ENCODE measurements at regions not wholly inside any gene's neighbourhood (a gene's known extent, or its start where the extent isn't known, plus 50 kb on each side); places are given as distances from the start of the nearest gene placed in this dataset.

DNA sequence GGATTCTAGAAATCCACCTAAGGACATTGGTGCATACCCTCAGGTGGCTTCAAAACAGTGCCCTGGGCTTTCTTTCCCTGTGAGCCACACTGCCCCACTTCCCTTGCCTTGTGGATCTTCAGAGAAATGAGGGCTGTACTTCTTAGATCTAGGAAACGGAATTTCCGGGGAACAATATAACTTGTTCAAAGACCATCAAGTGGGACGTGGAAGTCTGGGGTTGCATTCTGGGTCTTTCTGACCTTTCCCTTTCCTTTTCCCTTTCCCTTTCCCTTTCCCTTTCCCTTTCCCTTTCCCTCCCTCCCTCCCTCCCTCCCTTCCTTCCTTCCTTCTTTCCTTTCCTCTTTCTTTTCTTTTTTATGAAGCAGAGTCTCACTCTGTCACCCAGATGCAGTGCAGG is 97.1 kb upstream of the SALL1 start:
- DNase-seq (ENCODE audit: low read depth): no peak

DNA sequence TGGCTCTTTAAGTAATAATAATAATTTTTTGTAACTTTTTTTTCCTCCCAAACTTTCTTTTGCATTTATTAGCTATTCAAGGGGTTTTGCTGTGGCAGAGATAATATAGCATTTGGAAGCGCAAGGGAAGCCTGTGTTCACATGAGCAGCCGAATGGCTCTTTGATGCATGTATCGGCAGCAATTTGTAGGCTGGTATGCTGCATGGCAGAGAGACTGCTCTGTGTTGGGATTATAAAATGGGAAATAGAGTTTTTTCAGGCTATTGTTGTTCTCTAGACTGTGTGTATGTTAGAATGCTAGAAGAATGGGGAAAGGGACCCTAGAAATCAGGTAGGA is 94.6 kb upstream of the SALL1 start:
- TF ChIP-seq, protein P1, sequence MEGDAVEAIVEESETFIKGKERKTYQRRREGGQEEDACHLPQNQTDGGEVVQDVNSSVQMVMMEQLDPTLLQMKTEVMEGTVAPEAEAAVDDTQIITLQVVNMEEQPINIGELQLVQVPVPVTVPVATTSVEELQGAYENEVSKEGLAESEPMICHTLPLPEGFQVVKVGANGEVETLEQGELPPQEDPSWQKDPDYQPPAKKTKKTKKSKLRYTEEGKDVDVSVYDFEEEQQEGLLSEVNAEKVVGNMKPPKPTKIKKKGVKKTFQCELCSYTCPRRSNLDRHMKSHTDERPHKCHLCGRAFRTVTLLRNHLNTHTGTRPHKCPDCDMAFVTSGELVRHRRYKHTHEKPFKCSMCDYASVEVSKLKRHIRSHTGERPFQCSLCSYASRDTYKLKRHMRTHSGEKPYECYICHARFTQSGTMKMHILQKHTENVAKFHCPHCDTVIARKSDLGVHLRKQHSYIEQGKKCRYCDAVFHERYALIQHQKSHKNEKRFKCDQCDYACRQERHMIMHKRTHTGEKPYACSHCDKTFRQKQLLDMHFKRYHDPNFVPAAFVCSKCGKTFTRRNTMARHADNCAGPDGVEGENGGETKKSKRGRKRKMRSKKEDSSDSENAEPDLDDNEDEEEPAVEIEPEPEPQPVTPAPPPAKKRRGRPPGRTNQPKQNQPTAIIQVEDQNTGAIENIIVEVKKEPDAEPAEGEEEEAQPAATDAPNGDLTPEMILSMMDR (IDR thresholded peaks at IDR 0.05; ENCODE audit: low read length, missing control alignments): no peak
- H3K4me3 ChIP-seq (replicated peaks; ENCODE audit: low read depth, low read length): no peak overlapping the region
- DNase-seq (ENCODE audit: low read depth): no peak

More for the DNA sequence above, 97.1 kb upstream of the SALL1 start:
- TF ChIP-seq, protein P1 (IDR thresholded peaks at IDR 0.05; ENCODE audit: low read length, missing control alignments): no peak
- H3K4me3 ChIP-seq (replicated peaks; ENCODE audit: low read depth, low read length): no peak overlapping the region

DNA sequence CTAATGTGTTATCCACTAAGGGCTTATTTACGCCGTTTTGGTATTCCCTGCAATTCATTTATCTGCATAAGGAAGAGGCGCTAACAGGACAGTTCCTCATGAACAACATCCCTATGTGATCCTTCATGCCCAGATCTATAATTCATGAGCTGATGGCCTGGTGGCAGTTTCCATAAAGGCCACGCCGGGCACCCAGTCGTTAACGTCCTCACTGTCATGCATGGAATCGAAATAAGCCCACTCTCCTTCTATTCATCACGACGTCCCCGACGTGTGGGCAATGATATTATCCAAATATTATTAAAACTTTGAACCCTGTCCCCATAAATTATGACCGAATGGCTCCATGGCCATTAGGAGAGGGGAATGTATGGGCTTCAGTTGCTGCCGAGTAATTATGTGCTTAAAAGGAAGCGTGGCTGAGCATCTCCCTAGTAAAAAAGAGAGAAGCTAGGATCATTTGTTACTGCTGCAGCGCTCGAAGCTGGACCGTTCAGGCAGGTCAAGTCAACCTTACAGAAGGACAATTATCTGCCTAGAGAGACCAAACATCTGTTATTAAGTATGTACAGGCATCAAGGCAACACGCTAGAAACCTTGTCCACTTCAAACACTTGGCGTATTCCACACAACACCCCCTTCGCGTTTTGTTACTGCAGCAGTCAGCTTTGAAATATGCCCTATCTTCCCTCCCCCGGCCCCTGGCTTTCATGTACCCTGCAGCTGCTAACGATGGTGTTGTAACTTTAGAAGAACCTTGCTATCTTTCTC is 94.0 kb upstream of the SALL1 start:
- TF ChIP-seq, protein P1 (IDR thresholded peaks at IDR 0.05; ENCODE audit: low read length, missing control alignments): no peak
- DNase-seq (ENCODE audit: low read depth): no peak
- H3K4me3 ChIP-seq (replicated peaks; ENCODE audit: low read depth, low read length): no peak overlapping the region

DNA sequence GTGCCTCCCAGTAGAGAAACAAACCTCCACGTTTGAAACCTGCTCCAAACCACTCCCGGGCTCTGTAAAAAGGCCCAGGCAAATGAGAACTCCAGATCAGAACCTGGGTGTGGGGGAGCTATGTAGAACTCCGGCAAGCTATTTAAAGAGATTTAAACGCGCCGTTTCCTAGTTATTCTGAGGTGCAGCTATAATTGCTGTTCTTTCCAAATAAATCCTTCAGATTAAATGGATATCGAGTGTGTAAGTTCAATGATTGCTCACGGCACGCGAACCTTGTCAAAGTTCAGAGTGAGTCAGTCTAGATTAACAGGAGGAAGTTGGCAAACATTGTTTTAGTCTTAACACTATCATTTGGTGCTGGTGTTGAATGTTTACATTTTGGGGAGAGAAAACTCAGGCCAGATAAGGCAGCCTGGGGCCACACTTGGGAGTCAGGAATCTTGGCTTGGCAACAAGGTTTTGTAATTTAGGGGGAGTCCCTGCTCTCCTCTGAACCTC is 92.9 kb upstream of the SALL1 start:
- TF ChIP-seq, protein P1 (IDR thresholded peaks at IDR 0.05; ENCODE audit: low read length, missing control alignments): no peak
- no peak overlapping the region for H3K4me3 ChIP-seq (replicated peaks; ENCODE audit: low read depth, low read length)
- peak; percentile 7 for DNase-seq (ENCODE audit: low read depth)

DNA sequence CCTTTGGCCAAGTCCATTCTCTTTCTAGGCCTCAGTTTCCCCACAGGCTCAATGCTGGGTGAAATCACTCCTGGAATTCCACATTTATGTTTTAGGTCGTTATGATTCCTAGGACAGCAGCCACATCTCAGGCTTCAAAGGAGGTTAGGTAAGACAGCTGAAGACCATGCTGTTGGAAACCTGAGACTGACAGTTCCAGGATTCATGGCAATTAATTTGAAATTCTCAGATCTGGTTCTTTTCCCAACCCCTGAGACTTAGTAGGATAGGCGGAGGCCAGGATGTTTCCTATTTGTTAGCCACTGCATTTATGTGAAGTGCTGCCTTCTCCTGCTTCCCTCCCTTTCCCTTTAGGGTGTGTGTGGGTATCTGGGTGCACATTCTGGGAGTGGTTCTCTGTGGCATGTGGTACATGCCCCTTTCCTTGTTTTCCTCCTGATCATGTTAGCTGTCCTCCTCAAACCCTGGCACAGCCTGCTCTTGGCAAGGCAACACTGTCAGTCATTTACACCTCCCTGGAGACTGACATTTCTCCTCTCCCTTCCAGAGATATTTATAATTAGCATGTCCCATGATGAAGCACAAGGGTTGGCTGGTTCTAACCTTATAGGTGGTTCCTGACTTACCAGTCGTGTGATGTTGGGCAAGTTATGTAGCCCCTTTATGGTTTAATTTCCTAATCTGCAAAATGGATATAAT is 91.4 kb upstream of the SALL1 start:
- TF ChIP-seq, protein P1 (IDR thresholded peaks at IDR 0.05; ENCODE audit: low read length, missing control alignments): no peak
- H3K4me3 ChIP-seq (replicated peaks; ENCODE audit: low read depth, low read length): no peak overlapping the region
- no peak for DNase-seq (ENCODE audit: low read depth)

DNA sequence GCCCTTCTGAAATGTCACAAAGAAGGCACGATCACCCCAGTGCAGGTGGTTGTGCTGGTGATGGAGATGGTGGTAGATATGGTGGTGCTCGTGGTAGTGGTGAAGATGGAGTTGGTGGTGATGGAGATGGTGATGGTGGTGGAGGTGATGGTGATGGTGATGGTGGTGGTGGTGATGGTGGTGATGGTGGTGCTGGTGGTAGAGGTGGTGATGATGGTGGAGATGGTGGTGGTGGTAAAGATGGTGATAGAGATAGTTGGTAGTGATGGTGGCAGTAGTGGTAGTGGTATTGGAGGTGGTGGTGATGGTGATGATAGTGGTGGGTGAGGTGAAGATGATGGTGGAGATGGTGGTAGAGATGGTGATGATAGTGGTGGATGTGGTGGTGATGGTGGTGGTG is 88.1 kb upstream of the SALL1 start:
- TF ChIP-seq, protein P1 (IDR thresholded peaks at IDR 0.05; ENCODE audit: low read length, missing control alignments): no peak
- no peak overlapping the region for H3K4me3 ChIP-seq (replicated peaks; ENCODE audit: low read depth, low read length)
- no peak for DNase-seq (ENCODE audit: low read depth)

Measured in fibroblast of pulmonary artery (primary cell).